Activated CD4-positive, CD25-positive, alpha-beta regulatory T cell treated with anti-CD3 and anti-CD28 coated beads, Interleukin-2, amount 50 U/mL, for 24 hours (primary cell): ENCODE measurements at regions not wholly inside any gene's neighbourhood (a gene's known extent, or its start where the extent isn't known, plus 50 kb on each side); places are given as distances from the start of the nearest gene placed in this dataset.
A peak's percentile ranks its signal among the peaks of the same experiment; 100 is the strongest.
"Not testable (repeated sequence)": the region's sequence is repeated elsewhere in the genome, so short reads cannot be mapped to it uniquely, and the experiment has no call there.

ENCODE experiments used
- ATAC-seq, 2 donors: fragments of 150-1000 bp; cut with Tn5 transposase; one replicate each; pipeline ENCODE4 v1.10.0; 2021; ENCODE audit warnings: mild to moderate bottlenecking in 1 of 2, moderate library complexity in 1 of 2

DNA sequence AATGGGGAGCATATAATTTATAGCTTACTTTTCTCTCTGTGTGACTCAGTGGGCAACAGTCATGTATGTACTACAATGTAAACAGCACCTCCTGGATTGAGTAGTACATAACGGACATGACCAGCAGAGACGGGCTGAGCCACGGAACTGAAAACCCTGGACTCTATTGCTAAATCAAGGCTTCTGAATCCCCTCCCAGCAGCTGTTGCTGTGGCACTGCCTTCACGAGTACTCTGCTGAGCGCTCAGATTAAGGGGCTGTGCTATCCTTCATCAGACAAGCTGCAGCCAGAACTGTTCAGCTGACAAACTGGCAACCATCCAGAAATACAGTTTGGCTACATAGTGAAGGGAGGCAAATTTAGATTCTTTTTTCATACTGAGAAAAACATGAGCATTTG lies 131.3 kb upstream of the CCDC180 start:
- no peak for ATAC-seq

GRCh38 chr9:97168174-97168573 lies 129.2 kb upstream of the CTSV start:
- not testable (repeated sequence) for ATAC-seq

DNA sequence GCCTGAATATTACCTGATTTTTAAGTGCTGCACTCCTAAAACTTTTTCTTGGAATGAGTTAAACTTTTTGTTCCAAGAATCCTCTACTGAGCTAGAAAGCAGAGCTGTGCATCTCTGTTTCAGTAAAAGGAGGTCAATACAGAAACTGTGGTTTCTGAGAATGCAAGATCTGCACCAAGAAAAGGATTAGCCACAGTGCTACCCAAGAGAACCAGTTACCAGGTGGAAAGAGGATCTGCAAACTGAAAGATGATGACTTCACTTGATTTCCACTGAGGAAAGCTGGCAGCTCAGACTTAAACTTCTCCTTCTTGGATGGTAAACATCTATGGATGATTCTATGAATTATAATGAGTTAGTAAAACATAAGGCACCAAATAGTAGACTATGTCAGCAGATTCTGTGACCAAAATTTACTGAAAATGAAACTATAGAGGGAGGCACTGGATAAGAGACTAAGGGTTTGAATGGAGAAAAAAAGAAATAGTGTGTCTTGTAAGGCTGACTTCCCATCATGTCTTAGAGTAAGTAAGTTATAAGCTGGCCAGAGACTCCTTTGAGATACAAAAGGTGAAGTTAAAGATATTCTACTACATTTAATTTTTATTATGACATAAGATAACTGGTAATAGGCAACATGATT lies 127.7 kb upstream of the CTSV start:
- not testable (repeated sequence) for ATAC-seq

- no peak for ATAC-seq
Observed at GRCh38 chr9:97160255-97160654, 121.3 kb upstream of the CTSV start.

DNA sequence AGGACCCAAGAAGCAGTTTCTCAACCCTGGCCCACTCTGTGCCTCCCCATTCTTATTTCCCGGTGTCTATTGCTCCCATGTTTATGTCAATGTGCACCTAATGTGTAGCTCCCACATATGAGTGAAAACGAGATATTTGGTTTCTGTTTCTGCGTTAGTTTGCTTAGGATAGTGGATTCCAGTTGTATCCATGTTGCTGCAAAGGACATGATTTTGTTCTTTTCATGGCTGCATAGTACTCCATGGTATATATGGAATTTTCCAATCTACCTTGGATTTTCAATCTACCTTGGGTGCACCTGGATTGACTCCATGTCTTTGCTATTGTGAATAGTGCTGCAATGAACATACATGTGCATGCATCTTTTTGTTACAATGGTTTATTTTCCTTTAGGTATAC lies 119.8 kb upstream of the CTSV start:
- not testable (repeated sequence) for ATAC-seq

DNA sequence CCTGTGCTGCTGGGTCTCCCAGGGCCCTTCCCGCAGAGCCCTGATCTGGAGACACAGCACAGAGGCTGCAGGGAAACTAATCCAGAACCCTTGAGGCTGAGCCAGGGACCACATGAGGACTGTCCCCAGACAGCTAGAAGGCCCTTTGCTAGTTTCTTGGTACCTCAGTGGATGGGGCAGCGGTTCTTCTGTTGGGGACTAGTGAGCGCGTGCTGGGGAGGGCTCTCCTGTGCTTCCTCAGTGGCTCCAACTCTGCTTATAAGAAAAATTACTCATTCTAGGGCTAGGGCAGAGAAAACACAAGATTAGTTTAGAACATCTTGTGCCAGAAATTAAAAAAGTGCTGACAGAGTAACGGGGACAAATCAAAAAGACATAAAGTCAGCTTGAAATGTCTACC lies 116.5 kb upstream of the CTSV start:
- not testable (repeated sequence) for ATAC-seq

DNA sequence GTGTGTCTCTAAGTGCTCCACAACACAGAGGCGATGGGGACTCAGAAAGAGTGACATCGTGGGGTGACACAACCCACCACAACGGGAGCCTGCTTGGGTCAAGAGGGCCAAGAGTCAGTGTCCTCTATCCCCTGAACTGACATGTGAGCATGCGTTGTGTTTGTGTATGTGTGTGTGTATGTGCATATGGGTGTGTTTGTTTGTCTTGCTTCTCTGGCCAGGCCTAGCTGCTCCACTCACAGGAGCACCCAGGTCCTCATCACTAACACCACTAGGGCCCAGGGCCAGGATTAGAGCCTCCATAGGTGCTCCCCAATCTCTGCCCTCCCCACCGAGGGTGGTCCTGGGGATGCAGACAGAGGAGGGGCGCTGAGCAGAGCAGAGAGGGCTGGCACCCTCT lies 115.0 kb upstream of the CTSV start:
- no peak for ATAC-seq

DNA sequence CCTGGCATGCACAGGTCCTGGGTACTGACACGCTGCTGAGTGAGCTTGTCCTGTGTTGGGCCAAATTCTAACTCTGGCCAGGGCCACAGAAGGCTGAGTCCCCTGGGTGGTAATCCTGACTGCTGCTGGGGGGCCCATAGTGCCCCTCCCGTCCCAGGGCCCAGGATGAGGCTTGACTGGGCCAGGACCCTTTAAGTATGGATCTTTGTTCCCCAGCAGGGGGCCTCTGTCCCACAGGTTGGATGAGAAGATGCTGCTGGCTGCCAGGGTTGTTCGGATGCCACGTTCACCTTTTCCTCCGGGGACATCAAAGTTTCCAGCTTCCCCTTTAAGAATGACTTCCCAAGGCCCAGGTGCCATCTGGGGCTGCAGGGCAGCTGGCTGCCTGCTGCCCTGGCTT lies 114.2 kb upstream of the CTSV start:
- ATAC-seq: not testable (repeated sequence)

- not testable (repeated sequence) for ATAC-seq
Observed at GRCh38 chr9:97150471-97150870, 111.5 kb upstream of the CTSV start.

GRCh38 chr9:97148428-97148827 lies 109.5 kb upstream of the CTSV start:
- not testable (repeated sequence) for ATAC-seq

GRCh38 chr9:97145680-97146079 lies 106.7 kb upstream of the CTSV start:
- ATAC-seq: not testable (repeated sequence)

- ATAC-seq: no peak
Observed at GRCh38 chr9:97140566-97140965, 101.6 kb upstream of the CTSV start.

DNA sequence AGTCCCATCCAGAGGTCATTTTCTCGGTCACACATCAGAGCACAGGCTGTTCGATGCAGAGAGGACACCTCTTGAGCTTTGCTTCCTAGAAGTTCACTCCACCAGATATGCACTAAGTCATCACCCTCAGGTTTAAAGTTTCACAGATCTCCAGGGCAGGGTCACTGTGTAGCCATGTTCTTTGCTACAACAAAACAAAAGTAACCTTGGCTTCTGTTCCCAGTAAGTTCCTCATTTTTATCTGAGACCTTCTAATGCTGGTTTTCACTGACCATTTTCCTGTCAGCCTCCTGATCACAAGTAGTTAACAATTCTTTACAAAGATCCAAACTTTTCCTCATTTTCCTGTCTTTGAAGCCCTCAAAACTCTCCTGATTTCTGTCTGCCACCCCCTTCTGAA lies 97.5 kb upstream of the CTSV start:
- ATAC-seq: no peak

DNA sequence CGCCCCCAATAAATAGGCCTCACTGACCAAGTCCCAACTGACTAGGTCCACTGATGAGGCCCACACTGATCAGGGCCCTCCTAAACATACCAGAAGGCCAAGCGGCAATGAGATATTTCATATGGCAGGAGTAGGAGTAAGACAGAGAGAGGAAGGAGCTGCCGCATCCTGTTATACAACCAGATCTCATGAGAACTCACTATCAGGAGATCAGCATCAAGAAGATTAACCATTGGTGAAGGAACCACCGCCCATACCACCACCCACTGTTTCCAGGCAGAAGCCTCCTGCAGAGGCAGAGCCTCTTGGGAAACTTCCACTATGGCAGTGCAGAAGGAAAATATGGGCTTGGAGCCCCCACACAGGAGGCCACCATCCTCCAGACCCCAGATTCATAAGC lies 95.0 kb upstream of the CTSV start:
- ATAC-seq: not testable (repeated sequence)

DNA sequence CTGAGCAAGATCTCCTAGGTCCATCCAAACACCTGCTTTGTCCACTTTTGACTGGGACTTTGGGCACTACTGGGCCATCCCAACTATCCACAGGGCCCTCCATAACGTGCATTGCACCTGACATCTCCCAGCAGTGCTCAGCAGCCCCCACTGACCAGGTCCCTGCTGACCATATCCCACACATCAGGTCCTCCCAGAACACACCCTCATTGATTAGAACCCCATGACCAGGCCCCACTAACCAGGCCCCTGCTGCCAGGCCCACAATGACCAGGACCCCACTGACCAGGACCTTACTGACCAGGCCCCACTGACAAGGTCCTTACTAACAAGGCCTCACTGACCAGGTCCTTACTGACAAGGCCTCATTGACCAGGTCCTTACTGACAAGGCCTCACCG lies 93.9 kb upstream of the CTSV start:
- ATAC-seq: no peak

GRCh38 chr9:97130864-97131263 lies 91.9 kb upstream of the CTSV start:
- ATAC-seq: not testable (repeated sequence)

GRCh38 chr9:97130387-97130786 lies 91.4 kb upstream of the CTSV start:
- ATAC-seq: not testable (repeated sequence)

DNA sequence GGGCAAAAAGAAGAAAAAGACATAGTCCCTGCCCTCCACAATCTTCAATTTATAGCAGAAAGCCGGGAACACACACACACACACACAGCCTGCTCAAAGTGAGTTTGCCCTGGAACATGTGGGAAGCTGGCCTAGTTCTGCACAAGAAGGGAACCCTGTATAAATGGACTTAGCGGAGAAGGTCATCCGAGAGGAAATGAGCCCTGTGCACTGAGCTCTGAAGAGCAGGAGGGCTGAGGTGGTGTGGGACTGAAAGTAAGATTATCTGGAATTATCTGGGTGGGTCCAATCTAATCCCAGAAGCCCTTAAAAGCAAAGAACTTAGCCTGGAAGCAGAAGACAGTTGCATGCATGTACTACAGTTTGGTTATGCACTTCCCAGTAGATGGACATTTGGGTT lies 90.0 kb upstream of the CTSV start:
- ATAC-seq: no peak

- no peak for ATAC-seq
Observed at GRCh38 chr9:97124256-97124655, 85.3 kb upstream of the CTSV start.

DNA sequence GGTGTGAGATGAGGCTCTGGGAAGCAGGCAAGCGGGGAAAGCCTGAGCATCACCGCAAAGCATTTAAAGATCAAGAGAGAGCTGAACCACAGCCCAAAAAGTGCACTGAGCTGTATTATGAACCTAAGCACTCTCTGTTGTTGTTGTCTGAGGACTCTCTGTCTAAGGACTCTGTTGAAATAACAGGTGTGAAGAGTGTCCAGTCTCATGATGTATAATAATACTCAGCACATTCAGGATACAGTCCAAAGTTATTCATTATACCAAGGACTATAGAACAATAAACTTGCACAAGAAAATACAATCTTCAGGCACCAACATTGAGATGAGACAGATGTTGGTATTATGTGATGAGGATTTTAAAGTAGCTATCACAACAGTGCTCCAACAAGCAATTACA lies 71.8 kb upstream of the CTSV start:
- ATAC-seq: no peak

DNA sequence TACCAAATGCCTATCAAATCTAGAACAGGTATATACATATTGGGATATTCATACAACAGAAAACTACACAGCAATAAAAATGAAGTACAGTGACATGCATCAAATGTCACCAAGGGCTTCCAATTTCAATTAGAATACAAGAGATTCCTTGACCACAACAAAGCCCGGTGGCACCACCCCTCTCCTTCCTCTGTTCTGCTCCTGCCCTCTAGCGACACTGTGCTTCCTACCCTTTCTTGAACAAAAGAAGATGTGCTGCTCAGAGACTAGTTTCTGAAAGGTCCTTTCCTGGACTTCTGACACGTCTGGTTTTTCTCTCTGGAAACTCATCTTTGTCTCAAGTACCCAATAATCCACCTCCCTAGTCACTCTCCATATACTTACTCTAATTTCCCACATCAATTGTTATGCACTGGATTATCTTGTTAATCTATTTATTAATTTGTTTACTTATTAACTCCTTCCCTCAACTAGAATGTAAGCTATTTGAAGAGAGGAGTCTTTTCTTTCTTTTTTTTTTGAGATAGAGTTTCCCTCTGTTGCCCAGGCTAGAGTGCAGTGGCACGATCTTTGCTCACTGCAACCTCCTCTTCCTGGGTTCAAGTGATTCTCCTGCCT lies 70.4 kb upstream of the CTSV start:
- peak in 1 of 2 donors; percentile 38 for ATAC-seq

- ATAC-seq: not testable (repeated sequence)
Observed at GRCh38 chr9:97105220-97105619, 66.3 kb upstream of the CTSV start.

- ATAC-seq: not testable (repeated sequence)
Observed at GRCh38 chr9:97103613-97104383, 64.9 kb upstream of the CTSV start.

DNA sequence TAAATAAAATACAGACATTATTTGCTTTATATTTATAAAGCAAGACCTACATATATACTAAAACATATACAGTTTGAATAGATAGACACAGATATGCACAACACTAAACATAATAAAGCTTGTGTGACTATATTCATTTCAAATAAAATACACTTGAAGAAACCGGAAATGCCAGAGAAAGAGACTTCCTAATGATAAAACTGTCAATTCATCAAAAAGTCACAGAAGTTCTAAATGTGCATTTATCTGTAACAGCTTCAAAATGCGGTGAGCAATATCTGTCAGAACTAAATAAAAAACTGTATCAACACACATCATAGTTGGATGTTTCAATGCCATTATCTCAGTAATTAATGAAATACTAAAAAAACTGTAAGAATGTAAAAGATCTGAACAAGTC lies 60.6 kb upstream of the CTSV start:
- ATAC-seq: not testable (repeated sequence)
